ENCODE measurements at regions not wholly inside any gene's neighbourhood (a gene's known extent, or its start where the extent isn't known, plus 50 kb on each side); places are given as distances from the start of the nearest gene placed in this dataset.
A peak's percentile ranks its signal among the peaks of the same experiment; 100 is the strongest.

DNA sequence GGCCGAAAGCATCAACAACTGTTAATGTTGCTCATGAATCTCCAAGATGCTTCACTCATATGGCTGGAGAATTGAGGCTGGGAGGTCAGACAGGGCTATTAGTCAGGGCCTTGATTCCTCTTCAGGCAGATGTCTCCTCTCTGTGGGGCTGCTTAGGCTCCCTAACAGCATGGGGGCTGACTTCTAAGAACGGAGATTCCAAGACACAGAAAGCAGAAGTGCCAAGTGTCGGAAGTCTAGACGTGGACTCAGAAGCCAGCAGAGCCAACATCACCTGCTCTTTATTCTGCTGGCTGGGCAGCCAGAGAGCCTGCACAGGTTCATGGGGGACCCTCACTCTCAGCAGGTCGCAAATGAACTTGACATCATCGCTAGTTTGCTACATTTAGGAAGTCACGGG lies 279.8 kb downstream of the CDH26 start:
- no peak overlapping the region for H3K4me3 Mint-ChIP-seq
- H3K4me1 Mint-ChIP-seq: peaks cover 8% of the 10 kb centered on the region
- H3K36me3 Mint-ChIP-seq (ENCODE audit: low read depth): no peaks in the 10 kb centered on the region
- no peak for DNase-seq (ENCODE audit: low read depth, low spot score)
- H3K9me3 Mint-ChIP-seq: no peaks in the 10 kb centered on the region
- peaks cover 53% of the 10 kb centered on the region for H3K27me3 Mint-ChIP-seq (ENCODE audit: low read depth)
- no peak for TF ChIP-seq CTCF (conservative IDR thresholded peaks at IDR 0.05)
- H3K27ac Mint-ChIP-seq (ENCODE audit: unreplicated experiment): no peak overlapping the region

DNA sequence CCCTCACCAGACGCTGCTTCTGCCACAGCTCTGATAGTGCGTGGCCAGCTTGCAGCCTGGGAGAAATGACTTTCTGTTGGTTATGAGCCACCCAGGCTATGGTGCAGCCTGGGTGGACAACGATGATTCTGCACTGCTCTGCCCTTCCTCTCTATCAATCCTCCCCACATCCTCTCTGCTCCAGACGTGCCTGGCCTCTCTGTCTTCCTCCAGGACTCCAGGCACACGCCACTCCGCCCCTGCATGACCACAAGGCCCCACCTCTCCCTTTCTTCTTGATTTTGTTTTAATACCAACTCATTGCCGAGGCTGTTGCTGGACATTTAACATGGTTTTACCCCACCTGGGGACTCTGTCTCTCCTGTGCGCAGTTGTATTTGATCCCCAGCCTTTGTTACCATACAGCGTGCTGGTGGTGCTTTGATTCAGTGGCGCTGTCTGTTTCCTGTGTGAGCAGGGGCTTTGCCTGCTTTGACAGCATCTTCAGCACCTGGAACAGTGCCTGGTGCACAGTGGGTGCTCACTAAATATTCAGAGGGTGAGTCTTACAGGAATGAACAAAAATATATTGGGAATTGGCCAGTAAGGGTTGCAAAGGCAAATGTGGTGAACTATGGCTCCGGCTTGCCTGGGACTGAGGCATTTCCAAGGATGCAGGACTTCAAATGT lies 280.9 kb downstream of the CDH26 start:
- no peak for DNase-seq (ENCODE audit: low read depth, low spot score)
- Mint-ChIP-seq H3K36me3 (ENCODE audit: low read depth) (no peaks in the 10 kb centered on the region), H3K9me3 (no peaks in the 10 kb centered on the region), H3K4me1 (peaks cover 8% of the 10 kb centered on the region), H3K4me3 (no peak overlapping the region), H3K27me3 (ENCODE audit: low read depth) (peaks cover 47% of the 10 kb centered on the region), H3K27ac (ENCODE audit: unreplicated experiment) (no peak overlapping the region)
- no peak for TF ChIP-seq CTCF (conservative IDR thresholded peaks at IDR 0.05)

GRCh38 chr20:60239956-60240355 lies 281.7 kb downstream of the CDH26 start:
- no peaks in the 10 kb centered on the region for H3K9me3 Mint-ChIP-seq
- H3K4me3 Mint-ChIP-seq: no peak overlapping the region
- no peak for DNase-seq (ENCODE audit: low read depth, low spot score)
- H3K27ac Mint-ChIP-seq (ENCODE audit: unreplicated experiment): peak overlapping the region; percentile 64
- H3K36me3 Mint-ChIP-seq (ENCODE audit: low read depth): no peaks in the 10 kb centered on the region
- H3K4me1 Mint-ChIP-seq: peaks cover 8% of the 10 kb centered on the region
- H3K27me3 Mint-ChIP-seq (ENCODE audit: low read depth): peaks cover 44% of the 10 kb centered on the region
- TF ChIP-seq CTCF (conservative IDR thresholded peaks at IDR 0.05): no peak

GRCh38 chr20:60240415-60240814 lies 282.2 kb downstream of the CDH26 start:
- H3K4me1 Mint-ChIP-seq: peaks cover 8% of the 10 kb centered on the region
- DNase-seq (ENCODE audit: low read depth, low spot score): no peak
- no peak for TF ChIP-seq CTCF (conservative IDR thresholded peaks at IDR 0.05)
- H3K4me3 Mint-ChIP-seq: no peak overlapping the region
- H3K27ac Mint-ChIP-seq (ENCODE audit: unreplicated experiment): no peak overlapping the region
- no peaks in the 10 kb centered on the region for H3K36me3 Mint-ChIP-seq (ENCODE audit: low read depth)
- H3K9me3 Mint-ChIP-seq: no peaks in the 10 kb centered on the region
- H3K27me3 Mint-ChIP-seq (ENCODE audit: low read depth): peaks cover 39% of the 10 kb centered on the region

DNA sequence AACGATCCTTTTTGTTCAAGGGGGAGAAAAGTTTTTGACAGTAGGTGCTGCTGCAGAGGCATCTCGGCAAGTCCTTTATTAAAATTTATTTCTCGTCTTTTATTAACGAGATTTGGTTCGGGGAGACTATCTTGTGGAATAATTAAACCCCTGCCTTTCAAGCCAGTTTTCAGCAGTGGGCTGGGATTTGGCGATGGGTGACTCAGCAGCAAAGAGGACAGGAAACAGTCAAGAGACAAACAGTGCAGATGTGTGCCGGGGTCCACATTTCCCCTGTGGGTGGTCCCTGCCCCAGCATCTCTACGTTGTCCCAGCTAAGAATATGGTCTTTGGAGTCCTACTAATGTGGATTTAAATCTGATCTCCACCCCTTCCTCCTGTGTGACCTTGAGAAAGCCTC lies 282.8 kb downstream of the CDH26 start:
- H3K36me3 Mint-ChIP-seq (ENCODE audit: low read depth): no peaks in the 10 kb centered on the region
- H3K4me3 Mint-ChIP-seq: no peak overlapping the region
- no peak for TF ChIP-seq CTCF (conservative IDR thresholded peaks at IDR 0.05)
- H3K27me3 Mint-ChIP-seq (ENCODE audit: low read depth): peaks cover 34% of the 10 kb centered on the region
- peaks cover 8% of the 10 kb centered on the region for H3K4me1 Mint-ChIP-seq
- no peaks in the 10 kb centered on the region for H3K9me3 Mint-ChIP-seq
- H3K27ac Mint-ChIP-seq (ENCODE audit: unreplicated experiment): no peak overlapping the region
- no peak for DNase-seq (ENCODE audit: low read depth, low spot score)

Measured in neural crest cell (in vitro differentiated cells).